Bronchial epithelial cell (primary cell): ENCODE measurements at regions not wholly inside any gene's neighbourhood (a gene's known extent, or its start where the extent isn't known, plus 50 kb on each side); places are given as distances from the start of the nearest gene placed in this dataset.

Source experiments
- DNase-seq: peaks from one replicate; pipeline ENCODE4 v3.0.0-alpha.2; 2010; ENCODE audit warnings: low read depth
- FAIRE-seq: peaks from 2 replicates; lab custom pipeline; 2011; peaks lifted over from hg19 to GRCh38; lab: Jason Lieb, UNC
- H3K27me3 ChIP-seq: 2 replicates; pipeline ENCODE4 v1.5.1; 2011; ENCODE audit warnings: low read length; ENCODE audit not compliant: control insufficient read depth, insufficient read depth
- H3K36me3 ChIP-seq: 2 replicates; pipeline ENCODE4 v1.5.1; 2011; ENCODE audit warnings: low read length; ENCODE audit not compliant: control insufficient read depth, insufficient read depth
- H3K4me3 ChIP-seq: 2 replicates; pipeline ENCODE4 v1.5.1; 2011; ENCODE audit warnings: mild to moderate bottlenecking, low read depth, low read length, control low read depth
- TF ChIP-seq, protein P1 (sequence below): IDR thresholded peaks from 2 replicates; pipeline ENCODE4 v1.5.1; 2011; ENCODE audit warnings: mild to moderate bottlenecking, moderate library complexity, low read length, control low read depth, inconsistent platforms; ENCODE audit not compliant: insufficient read depth, severe bottlenecking

DNA sequence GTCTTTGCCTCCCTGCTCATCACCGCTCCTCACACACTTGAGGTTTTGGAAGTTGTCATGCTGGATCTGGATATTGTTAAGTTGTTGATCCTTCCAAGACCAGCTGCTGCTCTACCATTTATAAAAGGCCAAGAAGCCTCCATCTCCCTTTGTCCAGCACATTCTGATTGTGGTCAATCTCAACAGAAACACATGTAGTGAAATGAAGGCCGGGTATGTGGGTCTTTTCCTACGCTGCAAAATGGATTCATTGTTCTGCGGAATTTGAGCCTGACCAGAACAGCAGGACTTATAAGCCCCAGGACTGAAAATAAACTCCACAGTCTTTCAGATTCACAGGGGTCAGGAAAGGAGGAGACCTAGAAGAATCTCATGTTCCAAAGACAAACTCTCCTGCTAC is 238.4 kb downstream of the CMPK2 start:
- FAIRE-seq (no peak), DNase-seq (no peak)
- TF ChIP-seq, protein P1, sequence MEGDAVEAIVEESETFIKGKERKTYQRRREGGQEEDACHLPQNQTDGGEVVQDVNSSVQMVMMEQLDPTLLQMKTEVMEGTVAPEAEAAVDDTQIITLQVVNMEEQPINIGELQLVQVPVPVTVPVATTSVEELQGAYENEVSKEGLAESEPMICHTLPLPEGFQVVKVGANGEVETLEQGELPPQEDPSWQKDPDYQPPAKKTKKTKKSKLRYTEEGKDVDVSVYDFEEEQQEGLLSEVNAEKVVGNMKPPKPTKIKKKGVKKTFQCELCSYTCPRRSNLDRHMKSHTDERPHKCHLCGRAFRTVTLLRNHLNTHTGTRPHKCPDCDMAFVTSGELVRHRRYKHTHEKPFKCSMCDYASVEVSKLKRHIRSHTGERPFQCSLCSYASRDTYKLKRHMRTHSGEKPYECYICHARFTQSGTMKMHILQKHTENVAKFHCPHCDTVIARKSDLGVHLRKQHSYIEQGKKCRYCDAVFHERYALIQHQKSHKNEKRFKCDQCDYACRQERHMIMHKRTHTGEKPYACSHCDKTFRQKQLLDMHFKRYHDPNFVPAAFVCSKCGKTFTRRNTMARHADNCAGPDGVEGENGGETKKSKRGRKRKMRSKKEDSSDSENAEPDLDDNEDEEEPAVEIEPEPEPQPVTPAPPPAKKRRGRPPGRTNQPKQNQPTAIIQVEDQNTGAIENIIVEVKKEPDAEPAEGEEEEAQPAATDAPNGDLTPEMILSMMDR: no peak
- Histone ChIP-seq H3K36me3 (no peaks in the 10 kb centered on the region), H3K27me3 (no peaks in the 10 kb centered on the region), H3K4me3 (no peak overlapping the region)

DNA sequence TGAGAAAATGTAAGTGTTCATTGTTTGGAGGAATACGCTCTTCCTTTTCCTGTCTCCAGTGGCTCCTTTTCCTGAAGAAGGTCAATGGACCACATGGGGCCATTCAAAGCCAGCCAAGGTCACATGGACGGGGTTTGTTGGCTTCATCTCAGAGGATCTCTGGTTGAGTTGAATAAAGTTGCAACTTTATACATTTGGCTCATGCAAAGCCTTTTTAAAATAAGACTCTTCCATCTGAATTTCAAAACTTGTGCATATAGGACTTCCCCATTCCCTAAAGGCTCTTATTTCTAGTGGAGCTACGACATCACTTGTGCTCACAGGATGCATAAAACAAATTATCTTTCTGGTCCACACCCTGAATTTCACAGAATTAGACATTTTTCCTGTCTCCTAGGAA is 235.5 kb downstream of the CMPK2 start:
- FAIRE-seq: no peak
- DNase-seq: no peak
- TF ChIP-seq, protein P1: no peak
- Histone ChIP-seq H3K4me3 (no peak overlapping the region), H3K36me3 (no peaks in the 10 kb centered on the region), H3K27me3 (no peaks in the 10 kb centered on the region)

DNA sequence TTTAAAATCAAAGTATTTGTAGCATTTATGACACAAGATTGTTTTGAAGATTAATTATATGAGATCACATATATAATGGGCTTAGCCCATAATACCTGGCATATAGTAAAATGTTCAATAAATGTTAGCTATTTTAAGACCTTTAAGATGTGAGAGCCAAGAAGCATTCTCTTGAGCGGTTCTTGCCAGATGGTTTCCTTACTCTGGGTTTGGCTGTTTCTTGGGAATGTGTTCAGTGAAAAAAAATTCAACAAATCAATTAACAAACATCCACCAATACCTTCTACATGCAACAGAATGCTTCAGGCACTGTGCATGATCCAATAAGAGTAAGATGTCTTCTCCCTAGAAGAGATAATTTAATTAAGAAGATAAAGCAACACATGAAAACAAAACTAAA is 230.4 kb downstream of the CMPK2 start:
- FAIRE-seq (no peak), DNase-seq (no peak)
- Histone ChIP-seq H3K4me3 (no peak overlapping the region), H3K27me3 (no peaks in the 10 kb centered on the region), H3K36me3 (no peaks in the 10 kb centered on the region)
- TF ChIP-seq, protein P1: no peak

DNA sequence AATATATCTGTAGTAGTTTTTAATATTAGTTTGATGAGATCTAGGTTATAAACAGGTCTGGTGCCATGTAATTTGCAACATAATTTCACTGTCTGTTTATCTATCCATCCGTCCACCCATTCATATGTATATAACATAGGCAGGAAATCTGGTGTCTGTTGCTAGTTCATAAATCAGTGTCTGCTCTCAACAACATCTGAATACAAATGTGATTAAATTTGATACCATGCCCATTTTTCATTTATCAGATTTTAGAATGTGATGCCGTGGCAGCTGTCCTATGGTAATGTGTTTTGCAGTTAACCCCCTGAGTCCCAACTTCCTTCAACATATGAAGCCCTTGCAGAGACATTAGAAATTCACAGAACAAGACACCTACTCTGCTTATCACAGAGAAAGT is 228.4 kb downstream of the CMPK2 start:
- no peak for DNase-seq
- Histone ChIP-seq H3K27me3 (no peaks in the 10 kb centered on the region), H3K4me3 (no peak overlapping the region), H3K36me3 (no peaks in the 10 kb centered on the region)
- TF ChIP-seq, protein P1: no peak
- FAIRE-seq: no peak

DNA sequence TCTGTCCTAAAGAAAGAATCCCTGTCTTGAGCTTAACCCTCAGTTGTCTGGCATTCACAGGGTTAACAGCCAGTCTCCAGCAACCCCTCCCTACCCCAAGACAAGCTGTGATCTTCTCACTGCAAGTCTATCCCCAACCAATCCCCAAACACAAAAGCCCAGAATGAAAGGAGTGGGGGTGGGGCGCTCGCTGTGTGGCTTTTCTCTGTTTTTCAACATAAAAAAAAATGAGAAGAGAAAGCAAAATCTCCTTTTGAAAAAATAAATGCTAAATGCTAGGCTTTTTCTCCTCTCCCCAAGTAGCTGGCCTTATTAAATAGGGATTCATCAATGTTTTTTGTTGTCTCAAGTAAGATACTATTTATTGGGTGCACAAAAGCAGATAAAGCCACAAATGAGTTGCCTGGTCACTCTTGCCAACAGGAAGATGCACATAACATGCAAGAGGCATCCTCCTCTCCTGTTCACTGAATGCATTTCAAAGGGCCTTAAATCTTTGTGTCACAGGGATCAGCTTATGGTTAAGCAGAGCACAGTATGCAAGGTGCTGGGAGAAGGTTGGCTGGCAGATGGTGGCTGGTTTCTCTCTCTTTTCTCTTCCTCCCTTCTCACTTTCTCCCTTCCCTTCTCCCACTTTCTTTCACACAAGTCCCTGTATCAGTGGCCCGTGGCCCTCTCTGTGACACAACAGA is 225.6 kb downstream of the CMPK2 start:
- FAIRE-seq (no peak), DNase-seq (no peak)
- H3K36me3 ChIP-seq: no peaks in the 10 kb centered on the region
- TF ChIP-seq, protein P1: no peak
- no peaks in the 10 kb centered on the region for H3K27me3 ChIP-seq
- no peak overlapping the region for H3K4me3 ChIP-seq

DNA sequence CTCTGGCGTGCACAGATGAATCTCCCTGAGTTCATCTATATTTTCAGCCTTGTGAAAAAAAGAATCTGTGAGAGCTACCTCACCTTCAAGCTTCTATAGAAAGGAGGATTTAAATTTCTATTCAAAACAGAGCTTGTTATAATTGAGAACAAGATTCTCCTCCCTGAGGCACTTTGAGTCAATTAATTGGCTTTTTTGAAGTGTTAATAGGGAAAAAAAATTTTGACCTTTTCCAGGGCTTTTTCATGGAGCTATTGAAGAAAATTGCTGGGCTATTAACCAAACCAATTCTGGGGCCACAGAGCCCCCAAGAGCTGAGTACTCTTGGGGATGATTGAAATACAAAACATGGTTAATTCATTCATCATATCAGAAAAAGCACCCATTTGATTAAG is 225.1 kb downstream of the CMPK2 start:
- DNase-seq (no peak), FAIRE-seq (no peak)
- Histone ChIP-seq H3K27me3 (no peaks in the 10 kb centered on the region), H3K36me3 (no peaks in the 10 kb centered on the region), H3K4me3 (no peak overlapping the region)
- TF ChIP-seq, protein P1: no peak
